ENCODE measurements at regions not wholly inside any gene's neighbourhood (a gene's known extent, or its start where the extent isn't known, plus 50 kb on each side); places are given as distances from the start of the nearest gene placed in this dataset.

- Mint-ChIP-seq H3K27ac (no peak overlapping the region), H3K4me3 (no peak overlapping the region), H3K9me3 (peaks cover 4% of the 10 kb centered on the region), H3K36me3 (ENCODE audit: low read depth) (no peaks in the 10 kb centered on the region), H3K4me1 (no peaks in the 10 kb centered on the region), H3K27me3 (ENCODE audit: low read depth, poor library complexity) (peaks cover 8% of the 10 kb centered on the region)
- no peak for DNase-seq
- no peak for TF ChIP-seq CTCF (IDR thresholded peaks at IDR 0.05)
Measured at GRCh38 chr3:43905157-43905556, 214.4 kb downstream of the ABHD5 start.

- no peak overlapping the region for H3K4me3 Mint-ChIP-seq
- H3K4me1 Mint-ChIP-seq, result no peaks in the 10 kb centered on the region
Measured at GRCh38 chr3:43906849-43907507, 216.2 kb downstream of the ABHD5 start.

GRCh38 chr3:43907508-43907858 is 216.7 kb downstream of the ABHD5 start:
- Mint-ChIP-seq H3K4me3 (no peak overlapping the region), H3K27ac (no peak overlapping the region), H3K4me1 (no peaks in the 10 kb centered on the region), H3K27me3 (ENCODE audit: low read depth, poor library complexity) (peaks cover 8% of the 10 kb centered on the region), H3K36me3 (ENCODE audit: low read depth) (no peaks in the 10 kb centered on the region), H3K9me3 (no peaks in the 10 kb centered on the region)
- no peak for DNase-seq
- no peak for TF ChIP-seq CTCF (IDR thresholded peaks at IDR 0.05)

More at GRCh38 chr3:43906849-43907507, 216.2 kb downstream of the ABHD5 start:
- no peak for DNase-seq
- H3K27me3 Mint-ChIP-seq (ENCODE audit: low read depth, poor library complexity), result peaks cover 8% of the 10 kb centered on the region
- H3K36me3 Mint-ChIP-seq (ENCODE audit: low read depth), result no peaks in the 10 kb centered on the region
- H3K9me3 Mint-ChIP-seq, result no peaks in the 10 kb centered on the region
- no peak for TF ChIP-seq CTCF (IDR thresholded peaks at IDR 0.05)
- H3K27ac Mint-ChIP-seq, result no peak overlapping the region

- H3K27ac Mint-ChIP-seq, result no peak overlapping the region
- no peaks in the 10 kb centered on the region for H3K36me3 Mint-ChIP-seq (ENCODE audit: low read depth)
- H3K4me1 Mint-ChIP-seq, result no peaks in the 10 kb centered on the region
- H3K4me3 Mint-ChIP-seq, result no peak overlapping the region
- H3K9me3 Mint-ChIP-seq, result no peaks in the 10 kb centered on the region
- DNase-seq, result no peak
- H3K27me3 Mint-ChIP-seq (ENCODE audit: low read depth, poor library complexity), result peaks cover 7% of the 10 kb centered on the region
- TF ChIP-seq CTCF (IDR thresholded peaks at IDR 0.05), result no peak
Measured at GRCh38 chr3:43908456-43908855, 217.7 kb downstream of the ABHD5 start.

GRCh38 chr3:43909149-43909548 is 218.4 kb downstream of the ABHD5 start:
- no peaks in the 10 kb centered on the region for H3K4me1 Mint-ChIP-seq
- DNase-seq, result no peak
- H3K27me3 Mint-ChIP-seq (ENCODE audit: low read depth, poor library complexity), result peaks cover 7% of the 10 kb centered on the region
- H3K27ac Mint-ChIP-seq, result no peak overlapping the region
- no peak for TF ChIP-seq CTCF (IDR thresholded peaks at IDR 0.05)
- no peaks in the 10 kb centered on the region for H3K9me3 Mint-ChIP-seq
- H3K4me3 Mint-ChIP-seq, result no peak overlapping the region
- H3K36me3 Mint-ChIP-seq (ENCODE audit: low read depth), result no peaks in the 10 kb centered on the region

DNA sequence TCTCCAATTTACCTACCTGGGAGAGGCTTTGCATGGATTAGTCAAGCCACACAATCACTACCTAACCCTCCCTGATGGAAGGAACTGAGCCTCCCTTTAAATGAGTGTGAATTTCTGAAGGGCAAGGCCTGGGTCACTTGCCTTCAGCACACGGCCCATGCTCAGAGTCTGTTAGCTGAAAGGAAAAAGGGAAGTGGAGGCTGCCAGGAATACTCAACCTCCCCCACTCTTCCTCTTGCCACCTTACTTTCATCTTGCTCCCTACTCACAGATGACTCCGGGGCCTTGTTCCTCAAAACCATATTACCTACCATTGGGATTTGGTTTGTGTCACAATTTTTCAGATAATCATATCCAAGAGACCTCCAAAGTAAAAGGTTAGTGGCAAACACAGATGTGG is 220.0 kb downstream of the ABHD5 start:
- H3K4me3 Mint-ChIP-seq, result no peak overlapping the region
- no peak for TF ChIP-seq CTCF (IDR thresholded peaks at IDR 0.05)
- no peaks in the 10 kb centered on the region for H3K4me1 Mint-ChIP-seq
- peaks cover 14% of the 10 kb centered on the region for H3K27me3 Mint-ChIP-seq (ENCODE audit: low read depth, poor library complexity)
- DNase-seq, result no peak
- no peak overlapping the region for H3K27ac Mint-ChIP-seq
- H3K9me3 Mint-ChIP-seq, result peaks cover 4% of the 10 kb centered on the region
- no peaks in the 10 kb centered on the region for H3K36me3 Mint-ChIP-seq (ENCODE audit: low read depth)

Measured in nephron progenitor cell (in vitro differentiated cells).